ENCODE measurements at regions not wholly inside any gene's neighbourhood (a gene's known extent, or its start where the extent isn't known, plus 50 kb on each side); places are given as distances from the start of the nearest gene placed in this dataset.
"Not testable (repeated sequence)": the region's sequence is repeated elsewhere in the genome, so short reads cannot be mapped to it uniquely, and the experiment has no call there.

- DNase-seq = peak; percentile 13
Measured at GRCh38 chr4:162938738-162939485, 227.8 kb downstream of the NAF1 start.

- DNase-seq = no peak
Measured at GRCh38 chr4:162935214-162935613, 231.5 kb downstream of the NAF1 start.

- DNase-seq = no peak
Measured at GRCh38 chr4:162931286-162931685, 235.4 kb downstream of the NAF1 start.

- no peak for DNase-seq
Measured at GRCh38 chr4:162921178-162921785, 245.4 kb downstream of the NAF1 start.

DNA sequence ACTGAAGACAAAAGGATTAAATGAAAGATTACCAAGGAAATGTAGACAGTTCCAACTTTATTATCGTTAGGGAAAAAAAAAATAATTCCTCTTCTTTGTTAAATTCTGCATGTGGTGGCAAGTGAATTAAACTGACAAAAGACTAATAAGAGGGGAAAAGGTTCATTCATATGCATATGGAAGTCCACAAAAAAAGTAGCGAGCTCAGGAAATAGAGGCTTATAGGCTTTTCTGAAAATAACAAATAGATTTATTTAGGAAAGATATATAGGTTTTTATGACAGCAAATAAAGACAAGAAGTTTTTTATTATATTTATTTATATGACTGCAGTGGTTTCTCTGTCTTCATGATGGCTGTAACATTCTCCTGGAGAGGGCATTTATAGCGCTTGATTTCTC is 246.0 kb downstream of the NAF1 start:
- no peak for DNase-seq

GRCh38 chr4:162912482-162912881 is 254.2 kb downstream of the NAF1 start:
- no peak for DNase-seq

DNA sequence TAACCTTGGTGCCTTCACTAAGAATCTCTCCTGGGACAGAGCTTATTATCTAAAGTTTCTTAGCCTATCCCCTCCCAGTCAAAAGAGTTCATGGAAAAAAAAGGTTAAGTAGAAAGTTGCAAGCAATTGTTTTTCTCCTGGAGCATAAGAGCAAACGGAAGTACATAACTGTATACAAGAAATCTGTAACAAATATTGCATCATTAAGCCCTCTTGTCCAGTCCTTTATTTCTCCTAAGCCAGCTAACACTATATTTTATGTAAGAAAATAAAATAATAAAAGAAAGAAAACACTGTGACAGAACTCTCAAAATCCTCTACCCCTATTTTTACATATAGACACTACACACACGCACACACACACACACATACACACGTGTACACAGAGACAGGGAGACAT is 255.3 kb downstream of the NAF1 start:
- no peak for DNase-seq

GRCh38 chr4:162909952-162910351 is 256.7 kb downstream of the NAF1 start:
- no peak for DNase-seq

GRCh38 chr4:162894387-162894786 is 272.3 kb downstream of the NAF1 start:
- DNase-seq = no peak

DNA sequence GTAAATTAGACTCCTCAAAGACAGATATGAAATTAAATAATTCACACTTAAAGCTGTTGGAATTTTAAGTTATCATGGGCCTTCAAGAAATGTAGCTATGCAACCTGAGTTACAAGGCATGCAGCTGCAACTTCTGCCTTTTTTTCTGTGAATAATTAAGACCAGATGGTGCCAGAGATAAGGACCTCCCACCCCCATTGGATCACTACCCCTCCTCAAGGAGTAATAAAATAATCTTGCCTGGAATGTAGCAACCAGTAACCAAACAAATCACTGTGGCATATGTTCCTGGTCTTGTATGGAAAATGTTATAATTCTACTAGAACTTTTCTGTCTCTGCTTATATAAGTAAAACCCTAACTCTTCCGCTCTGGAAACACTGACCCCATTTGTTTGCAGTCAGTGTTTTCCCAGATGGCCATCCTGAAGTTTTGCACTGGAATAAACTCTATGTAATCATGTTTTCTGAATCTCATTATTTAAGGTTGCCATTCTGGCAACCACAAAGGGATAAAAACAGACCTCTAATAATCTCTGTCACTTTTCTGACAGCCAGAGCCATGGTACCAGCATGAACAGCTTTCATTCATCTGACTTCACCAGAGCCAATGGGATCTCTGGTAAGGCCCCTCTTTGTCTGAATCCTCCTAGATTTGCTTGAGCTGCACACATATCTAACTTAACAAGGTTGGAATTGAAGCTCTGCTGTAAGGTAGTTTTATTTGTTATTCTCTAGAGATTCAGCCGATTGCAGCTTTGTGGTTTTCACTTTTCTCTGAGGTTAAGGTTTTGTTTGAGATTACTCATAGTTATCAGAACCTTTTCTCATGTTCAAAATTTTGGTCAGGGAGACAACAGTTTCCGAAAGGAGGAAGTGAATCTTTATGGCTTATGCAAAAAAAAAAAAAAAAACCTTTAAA is 274.6 kb downstream of the NAF1 start:
- peak; percentile 12 for DNase-seq

- no peak for DNase-seq
Measured at GRCh38 chr4:162878096-162878495, 288.6 kb downstream of the NAF1 start.

DNA sequence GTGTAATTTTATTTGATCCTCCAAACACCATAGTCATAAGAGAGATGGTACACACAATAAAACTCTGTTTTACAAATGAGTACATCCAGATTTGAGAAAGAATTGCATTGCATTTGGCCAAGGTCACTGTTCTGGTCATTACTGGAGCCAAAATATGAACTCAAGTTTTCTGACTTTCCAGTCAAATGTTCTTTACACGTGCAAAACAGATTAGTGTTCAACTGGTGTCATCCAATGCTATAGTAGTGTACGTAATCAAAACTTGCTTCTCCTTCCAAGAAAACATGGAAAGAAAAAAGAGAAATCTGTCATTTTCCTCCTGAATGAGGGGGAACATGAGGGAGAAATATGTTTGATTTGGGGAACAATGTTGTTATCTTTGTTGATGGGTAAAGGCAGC is 291.9 kb downstream of the NAF1 start:
- DNase-seq = no peak

DNA sequence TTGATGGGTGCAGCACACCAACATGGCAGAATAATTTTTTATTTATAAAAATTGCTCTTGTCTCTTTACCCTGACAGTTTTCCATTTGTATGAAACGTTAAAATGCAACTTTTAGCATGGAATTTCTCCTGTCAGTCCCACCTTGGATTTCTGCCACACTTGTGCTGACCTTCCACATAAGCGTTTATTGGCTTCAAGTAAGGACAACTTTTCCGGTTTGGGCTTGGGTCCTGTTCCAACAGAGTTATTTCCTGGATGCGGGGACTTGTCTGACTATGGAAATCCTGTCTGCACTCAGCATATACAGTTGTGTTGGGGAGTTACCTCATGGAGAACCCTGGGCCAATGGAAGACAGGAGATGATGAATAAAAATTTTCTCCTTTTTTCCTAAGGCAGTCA is 294.7 kb downstream of the NAF1 start:
- no peak for DNase-seq

DNA sequence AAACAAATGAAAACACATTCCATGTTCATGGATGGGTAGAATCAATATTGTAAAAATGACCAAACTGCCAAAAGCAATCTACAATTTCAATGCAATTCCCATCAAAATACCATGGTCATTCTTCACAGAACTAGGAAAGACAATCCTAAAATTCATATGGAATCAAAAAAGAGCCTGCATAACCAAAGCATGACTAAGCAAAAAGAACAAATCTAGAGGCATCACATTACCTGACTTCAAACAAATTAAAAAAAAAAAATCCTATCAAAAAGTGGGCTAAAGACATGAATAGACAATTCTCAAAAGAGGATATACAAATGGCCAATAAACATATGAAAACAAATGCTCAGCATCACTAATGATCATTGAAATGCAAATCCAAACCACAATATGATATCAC is 297.5 kb downstream of the NAF1 start:
- DNase-seq = no peak

DNA sequence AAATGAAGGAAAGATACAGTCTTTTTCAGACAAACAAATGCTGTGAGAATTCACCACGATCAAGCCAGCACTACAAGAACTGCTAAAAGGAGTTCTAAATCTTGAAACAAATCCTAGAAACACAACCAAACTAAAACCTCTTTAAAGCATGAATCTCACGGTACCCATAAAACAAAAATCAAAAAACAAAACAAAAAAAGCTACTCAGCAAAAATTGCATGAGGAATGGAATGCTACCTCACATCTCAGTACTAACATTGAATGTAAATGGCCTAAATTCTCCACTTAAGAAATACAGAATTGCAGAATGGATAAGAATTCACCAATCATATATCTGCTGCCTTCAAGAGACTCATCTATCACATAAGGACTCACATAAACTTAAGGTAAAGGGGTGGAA is 300.1 kb downstream of the NAF1 start:
- DNase-seq = no peak

- no peak for DNase-seq
Measured at GRCh38 chr4:162865102-162865501, 301.6 kb downstream of the NAF1 start.

GRCh38 chr4:162853788-162854187 is 312.9 kb downstream of the NAF1 start:
- DNase-seq = no peak

DNA sequence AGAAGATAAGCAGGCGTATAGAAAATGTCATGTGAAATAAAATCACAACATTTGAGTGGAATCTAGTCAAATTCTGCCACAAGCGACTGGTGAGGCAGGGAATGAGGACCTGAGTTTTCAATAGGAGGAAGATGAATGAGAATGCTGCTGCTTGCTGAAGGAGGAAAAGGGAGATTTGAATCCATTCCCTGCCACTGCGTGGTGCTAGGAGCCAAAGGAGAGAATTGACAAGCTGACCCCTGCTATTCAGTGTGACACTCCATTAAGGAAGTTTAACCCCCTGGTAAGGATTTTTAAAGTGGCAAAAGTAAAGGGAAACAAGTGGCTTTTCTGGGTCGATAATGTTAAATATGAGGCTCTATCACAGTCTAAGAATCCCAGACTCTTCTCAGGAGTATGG is 314.0 kb downstream of the NAF1 start:
- no peak for DNase-seq

GRCh38 chr4:162851241-162851758 is 315.4 kb downstream of the NAF1 start:
- DNase-seq = not testable (repeated sequence)

DNA sequence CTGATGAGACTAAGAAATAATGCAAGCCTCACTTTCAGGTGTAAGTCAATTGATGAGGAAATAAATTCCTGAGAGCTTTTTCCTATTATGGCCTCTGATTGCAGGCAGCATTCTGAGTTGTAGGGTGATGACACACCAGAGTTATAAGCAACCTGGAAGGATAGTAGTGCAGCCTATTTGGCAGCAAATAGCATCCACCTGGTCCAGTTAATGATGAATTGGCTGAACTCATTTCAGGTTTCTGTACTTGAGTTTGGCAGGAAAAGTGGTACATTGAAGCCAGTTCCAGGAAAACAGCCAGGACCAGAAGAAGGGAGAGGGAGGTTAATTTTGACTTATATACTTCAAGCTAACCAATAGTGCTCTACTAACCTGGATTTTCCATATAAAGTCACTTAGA is 316.8 kb downstream of the NAF1 start:
- DNase-seq = no peak

- no peak for DNase-seq
Measured at GRCh38 chr4:162847945-162848549, 318.6 kb downstream of the NAF1 start.

- no peak for DNase-seq
Measured at GRCh38 chr4:162841753-162842152, 324.9 kb downstream of the NAF1 start.

DNA sequence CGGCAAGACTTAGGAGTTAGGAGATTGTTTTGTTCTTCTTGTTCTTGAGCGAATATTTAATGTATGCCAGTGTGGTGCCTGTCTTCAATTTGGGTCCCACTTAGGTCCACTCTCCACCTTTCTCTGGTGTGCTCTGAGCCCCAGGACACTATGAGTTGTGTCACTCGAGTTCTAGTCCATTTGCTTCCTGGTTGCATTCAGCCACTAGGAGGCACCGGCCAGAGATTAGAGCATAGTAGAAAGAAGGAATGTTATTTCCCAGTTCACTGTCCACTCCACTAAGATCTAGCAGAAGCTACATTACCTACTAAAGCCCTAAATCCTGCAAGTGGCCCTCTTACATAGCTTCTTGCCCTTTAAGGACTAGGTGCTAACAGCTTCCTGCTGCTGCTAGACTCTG is 326.9 kb downstream of the NAF1 start:
- no peak for DNase-seq
